Stimulated activated CD8-positive, alpha-beta memory T cell treated with anti-CD3 and anti-CD28 coated beads, Interleukin-15, amount 100 ng/mL, for 4 hours (primary cell): ENCODE measurements at regions not wholly inside any gene's neighbourhood (a gene's known extent, or its start where the extent isn't known, plus 50 kb on each side); places are given as distances from the start of the nearest gene placed in this dataset.
"Not testable (repeated sequence)": the region's sequence is repeated elsewhere in the genome, so short reads cannot be mapped to it uniquely, and the experiment has no call there.

Experiments used
- DNase-seq, 2 donors: peaks; one replicate each; pipeline ENCODE4 v3.0.0-alpha.2; 2020; ENCODE audit warnings: low read depth in 2 of 2

DNA sequence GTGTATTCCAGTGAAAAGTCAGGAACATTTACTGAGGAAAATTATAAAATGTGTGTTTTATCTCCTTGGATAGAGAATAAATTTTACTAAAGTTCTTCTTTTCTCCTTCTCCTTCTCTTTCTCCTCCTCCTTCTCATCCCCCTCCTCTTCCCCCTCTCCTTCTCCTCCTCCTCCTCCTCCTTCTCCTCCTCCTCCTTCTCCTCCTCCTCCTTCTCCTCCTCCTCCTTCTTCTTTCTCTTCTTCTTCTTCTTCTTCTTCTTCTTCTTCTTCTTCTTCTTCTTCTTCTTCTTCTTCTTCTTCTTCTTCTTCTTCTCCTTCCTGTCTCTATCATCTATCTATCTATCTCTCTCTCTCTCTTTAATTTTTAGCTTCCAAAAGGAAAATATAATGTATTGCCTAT, 337.1 kb upstream of the MAF start:
- not testable (repeated sequence) for DNase-seq

DNA sequence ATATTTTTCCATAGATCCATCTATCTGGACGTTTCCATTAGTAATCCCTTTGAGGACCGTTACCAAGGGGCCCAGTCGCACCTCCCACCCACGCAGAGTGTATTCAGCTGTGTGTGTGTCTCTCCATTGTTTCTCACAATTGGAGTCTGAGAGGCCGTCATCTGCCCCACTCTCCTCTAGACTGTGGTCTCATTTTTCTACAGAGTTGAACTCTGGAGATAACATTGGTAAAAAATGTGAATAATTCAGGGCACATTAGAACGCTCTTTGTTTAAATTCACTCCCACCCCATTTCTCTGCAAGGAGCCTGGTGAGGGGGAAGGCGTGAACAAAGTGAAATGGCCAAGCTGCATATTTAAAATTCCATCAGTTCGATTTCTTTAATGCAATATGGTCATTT, 333.1 kb upstream of the MAF start:
- no peak for DNase-seq

DNA sequence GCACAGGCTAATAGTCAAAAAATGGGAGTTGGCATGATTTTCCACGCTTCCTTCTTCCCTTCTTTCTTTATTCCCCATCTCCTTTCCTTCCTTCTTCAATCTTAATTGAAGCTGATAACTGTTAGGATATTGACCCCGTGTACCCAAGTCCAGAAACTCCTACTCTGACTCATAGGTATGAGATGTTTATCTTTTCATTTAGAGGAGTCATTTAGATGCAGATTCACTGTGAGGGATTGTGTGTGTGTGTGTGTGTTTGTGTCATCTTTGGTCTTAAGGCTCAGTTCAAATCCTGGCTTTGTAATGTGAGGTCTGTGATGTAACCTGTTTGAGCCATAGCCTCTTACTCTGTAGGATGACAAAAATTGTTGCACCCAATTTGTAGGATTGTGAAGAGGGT, 332.0 kb upstream of the MAF start:
- DNase-seq = no peak

DNA sequence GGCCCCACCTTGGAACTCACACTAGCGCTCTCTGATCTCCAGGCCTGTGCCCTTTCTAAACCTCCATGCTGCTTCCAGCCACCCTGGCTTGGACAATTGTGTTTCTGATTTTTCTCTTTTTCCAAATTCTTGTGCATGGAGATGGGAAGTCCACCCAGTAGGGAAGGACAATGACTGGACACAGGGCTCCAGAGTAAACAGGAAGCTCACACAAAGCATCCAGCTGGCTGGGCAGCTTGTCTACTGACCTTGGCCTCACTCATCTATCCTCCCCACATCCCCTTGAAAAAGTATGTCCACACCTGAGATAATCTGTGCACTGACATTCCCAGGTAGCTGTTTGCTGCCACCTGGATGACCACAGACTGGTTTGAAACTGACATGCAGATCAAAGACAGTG, 331.2 kb upstream of the MAF start:
- no peak for DNase-seq

DNA sequence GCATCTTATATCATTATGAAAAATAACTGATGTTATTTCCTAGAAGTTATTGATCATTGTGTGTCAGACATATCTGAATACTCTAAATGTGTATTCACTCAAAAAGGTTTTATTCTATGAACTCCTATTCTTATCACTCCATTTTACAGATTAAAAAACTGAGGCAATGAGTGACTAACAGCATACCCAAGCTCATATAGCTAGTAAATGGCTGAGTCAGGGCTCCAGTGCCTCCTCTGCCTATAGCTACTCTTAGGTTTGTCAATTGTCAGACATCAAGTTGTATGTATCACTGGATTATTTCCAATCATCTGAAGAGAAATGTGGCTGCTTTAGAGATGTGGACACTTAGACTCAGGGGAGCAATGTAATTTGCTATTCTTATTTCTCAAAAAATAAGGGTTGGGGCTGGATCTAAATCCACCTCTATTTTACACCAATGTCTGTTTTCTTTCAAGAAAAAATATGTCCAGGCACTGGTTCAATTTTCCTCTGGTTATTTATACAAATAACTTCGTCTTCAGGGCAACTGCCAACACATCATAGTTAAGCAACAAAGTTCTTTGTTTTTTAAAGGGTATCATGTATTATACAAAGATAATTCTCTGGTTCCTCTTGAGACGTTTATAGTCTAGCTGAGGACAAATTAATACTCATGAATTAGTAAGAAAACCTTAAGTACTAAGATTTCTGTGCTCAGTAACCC, 328.9 kb upstream of the MAF start:
- DNase-seq = no peak

DNA sequence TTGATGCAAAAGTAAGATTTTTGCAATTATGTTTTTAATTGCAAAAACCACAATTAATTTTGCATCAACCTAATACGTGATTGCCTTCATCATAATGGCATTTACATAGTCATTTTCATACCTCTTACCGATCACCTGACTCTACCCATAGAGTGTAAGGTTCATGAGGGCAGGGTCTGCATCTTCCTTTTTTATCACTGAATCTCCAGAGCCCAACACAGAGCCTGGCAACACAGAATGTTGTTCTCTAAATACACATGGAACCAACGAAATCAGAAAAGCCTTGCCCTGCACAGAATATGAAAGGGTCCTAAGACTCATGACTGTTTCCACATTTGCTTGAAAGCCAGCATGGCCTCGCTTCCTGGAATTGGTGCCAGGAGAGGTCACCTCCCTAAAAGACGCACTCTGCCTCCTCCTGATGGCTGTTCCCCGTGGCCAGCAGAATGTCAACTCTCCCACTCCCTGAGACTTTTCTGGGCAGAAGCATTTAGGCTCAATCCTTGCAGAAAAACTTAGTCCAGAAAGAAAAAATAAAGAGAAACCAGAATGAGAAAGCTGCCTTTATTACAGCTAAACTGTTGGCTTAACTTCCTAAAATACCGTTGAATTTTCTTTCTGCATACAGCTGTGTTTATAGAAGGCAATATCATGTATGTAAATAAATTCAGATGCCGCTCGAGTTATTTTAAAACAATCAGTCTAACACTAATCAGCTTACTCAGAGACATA, 327.8 kb upstream of the MAF start:
- no peak for DNase-seq

DNA sequence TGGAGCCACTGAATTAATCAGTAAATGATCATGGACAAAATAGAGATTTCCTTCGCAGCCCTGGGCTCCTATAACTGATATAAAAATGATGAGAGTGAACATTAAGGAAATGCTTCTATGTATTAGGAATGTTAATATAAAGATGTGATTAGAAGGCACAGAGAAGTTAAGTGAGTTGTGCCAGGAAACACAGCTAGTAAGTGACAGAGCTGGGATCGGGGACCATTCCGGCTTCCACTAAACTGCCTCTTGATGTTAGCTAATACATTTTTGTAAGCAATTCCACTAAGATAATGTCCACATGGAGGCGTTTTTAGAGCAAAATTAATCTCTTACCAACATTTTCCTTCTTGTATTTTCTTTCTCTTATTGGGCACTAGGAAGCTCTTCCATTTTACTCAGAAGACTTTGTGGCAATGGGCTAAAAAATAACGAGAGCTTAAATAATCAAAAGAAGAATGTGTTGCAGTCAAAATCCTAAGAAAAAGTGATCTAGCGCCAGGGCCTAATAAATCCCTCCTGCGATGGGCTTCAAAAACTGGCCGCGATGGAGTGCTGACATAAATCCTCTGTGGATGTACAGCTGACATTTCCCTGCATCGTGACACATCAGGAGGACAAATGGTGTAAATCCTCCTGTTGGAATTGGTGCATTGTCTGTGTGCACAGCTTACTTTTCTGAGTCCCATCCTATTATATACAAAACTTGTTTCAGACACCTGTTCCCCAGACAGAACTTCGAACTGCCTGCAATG, 326.1 kb upstream of the MAF start:
- DNase-seq = no peak

DNA sequence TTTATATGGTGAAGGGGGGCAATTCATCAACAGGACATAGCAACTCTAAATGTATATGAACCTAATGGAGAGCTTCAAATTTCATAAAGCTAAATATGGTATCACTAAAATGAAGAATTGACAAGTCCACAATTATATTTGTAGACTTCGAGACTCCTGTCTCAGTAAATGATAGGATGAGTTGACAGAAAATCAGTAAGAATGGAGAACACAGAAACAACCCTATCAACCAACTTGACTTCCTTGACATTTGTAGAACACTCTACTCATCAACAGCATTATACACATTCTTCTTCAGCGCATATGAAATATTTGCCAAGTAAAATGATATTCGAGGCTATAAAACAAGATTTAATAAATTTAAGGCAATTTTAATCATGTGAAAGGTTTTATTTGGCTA, 322.9 kb upstream of the MAF start:
- no peak for DNase-seq

DNA sequence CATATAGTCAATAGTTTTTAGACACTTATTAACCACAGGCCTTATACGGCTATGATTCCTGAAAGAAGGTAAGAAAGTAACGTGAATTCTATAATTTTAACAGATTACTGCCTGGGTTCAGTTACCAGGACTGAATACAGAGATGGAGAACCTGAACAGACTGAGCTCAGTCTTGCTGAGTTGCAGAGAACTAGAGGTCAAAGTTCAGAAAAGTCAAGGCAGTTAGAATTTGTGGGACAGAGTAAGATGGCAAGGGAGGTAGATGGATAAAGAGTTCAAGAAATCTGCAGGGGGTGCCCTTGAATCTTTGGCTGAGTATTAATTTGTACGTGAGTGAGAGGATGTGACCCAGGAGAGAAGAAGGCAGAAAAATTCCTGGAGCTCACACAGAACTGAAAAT, 320.1 kb upstream of the MAF start:
- no peak for DNase-seq

DNA sequence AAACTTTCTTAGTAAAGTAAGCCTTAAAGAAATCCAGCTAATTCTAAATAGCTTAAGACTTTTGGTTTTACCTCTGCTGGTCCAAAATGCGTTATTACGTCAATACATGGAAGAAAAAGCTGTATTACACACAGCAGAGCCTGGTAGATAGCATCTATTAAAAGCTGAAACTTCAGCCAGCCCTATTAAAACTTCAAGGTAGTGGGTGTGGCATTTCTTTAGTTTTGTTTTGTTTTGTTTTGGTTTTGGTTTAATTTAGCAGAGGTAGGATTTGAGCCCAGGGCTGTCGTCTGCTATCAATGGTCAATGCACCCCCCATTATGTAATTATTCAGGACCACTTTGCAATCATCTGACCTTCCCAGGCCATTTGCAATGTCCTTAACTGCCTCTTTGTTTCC, 318.4 kb upstream of the MAF start:
- no peak for DNase-seq

DNA sequence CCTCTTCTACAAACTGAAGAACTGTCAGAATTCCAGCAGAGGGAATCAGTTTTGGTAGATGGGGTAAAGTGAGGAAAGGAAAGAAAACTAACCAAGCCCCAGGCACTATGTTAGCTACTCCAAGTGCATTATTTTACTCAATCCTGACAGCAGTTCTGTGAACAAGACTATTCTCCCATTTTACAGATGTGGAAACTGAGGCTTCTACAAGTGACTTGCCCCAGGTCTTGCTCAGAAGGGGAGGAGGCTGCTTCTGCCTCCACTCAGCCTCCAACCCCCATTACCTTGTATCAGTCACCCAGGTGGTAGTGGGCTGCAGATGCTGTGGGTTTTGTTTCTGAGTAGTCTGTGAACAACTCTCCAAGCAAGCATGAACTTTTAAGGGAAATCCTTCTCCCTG, 315.2 kb upstream of the MAF start:
- DNase-seq = no peak

DNA sequence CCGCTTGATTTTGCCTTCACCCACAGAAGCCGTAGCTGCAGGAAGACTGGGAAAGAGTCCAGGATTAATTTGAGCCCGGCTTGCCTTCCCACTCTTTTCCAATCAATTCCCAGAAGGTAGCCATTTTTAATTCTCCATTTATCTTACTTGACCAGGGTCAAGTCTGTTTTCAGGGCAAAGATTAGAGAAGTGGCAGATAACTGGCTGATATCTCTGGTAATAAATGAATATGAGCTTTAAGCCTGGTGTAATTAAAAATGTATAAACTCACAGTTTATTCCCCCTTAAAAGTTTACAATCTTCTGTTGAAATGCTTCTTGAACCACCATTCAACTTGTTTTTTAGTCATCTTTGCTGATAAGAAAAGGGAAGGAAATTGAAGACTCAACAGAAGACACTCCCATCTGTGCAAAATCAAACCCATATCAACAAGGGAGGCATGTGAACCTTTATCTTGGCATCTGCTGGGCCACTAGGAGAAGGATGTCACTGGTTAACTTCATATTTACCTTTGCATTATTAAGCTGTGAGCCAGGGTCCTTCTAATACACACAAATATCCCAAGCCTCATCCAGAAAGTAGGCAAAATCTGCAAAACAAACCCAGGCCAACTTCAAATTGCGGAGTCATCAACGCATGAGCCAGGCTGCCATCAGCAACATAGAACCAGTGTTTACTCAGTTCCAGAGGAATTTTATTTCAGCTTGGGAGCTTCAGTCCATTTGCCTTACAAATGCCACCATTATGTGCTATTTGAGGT, 314.6 kb upstream of the MAF start:
- DNase-seq = no peak

DNA sequence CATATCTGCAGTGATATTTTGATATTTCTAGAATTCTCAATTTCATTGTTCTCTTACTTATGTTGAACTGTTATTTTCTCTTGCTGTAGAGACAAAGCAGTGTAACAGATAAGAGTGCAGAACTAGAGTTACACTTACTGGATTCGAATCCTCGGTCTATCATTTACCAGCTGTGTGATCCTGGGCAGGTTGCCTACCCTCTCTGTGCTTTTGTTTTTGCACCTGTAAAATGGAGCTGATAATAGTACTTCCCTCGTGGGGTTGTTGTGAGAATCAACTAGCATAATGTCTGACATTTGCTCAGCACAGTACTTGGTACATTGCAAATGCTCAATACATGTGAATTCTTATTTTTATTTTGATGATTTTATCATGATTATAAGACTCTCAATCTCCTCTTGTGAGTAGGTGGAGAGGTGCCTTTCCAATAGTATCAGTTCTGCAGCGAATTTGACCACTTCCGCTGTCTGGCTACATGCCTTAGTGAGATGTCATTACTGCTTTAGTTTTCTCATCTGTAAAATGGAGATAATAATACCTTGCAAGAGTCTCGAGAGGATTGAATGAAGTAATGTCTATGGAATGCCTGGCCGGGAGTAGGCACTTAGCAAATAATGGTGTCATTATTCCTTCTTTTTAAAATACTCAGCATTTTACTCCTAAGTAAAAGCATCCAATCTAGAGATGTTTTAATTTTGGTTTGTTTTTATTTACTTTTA, 312.2 kb upstream of the MAF start:
- DNase-seq = no peak

DNA sequence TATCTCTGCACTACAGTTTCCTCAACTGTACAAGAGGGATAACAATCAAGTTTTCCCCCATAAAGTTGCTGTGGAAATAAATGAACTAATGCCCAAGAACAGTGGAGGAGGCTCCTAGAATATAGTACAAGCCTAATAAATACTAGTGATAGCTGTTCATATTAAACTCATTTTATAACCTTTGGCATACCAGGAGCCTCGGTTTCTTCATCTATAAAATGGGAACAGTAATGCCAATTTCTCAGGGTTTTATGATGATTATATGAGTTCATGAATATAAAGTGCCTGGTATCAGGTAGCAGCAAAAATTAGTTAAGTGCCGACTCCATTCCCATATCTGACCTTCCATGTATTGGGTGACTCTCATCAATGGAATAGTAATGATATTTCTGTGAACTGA, 311.1 kb upstream of the MAF start:
- no peak for DNase-seq

DNA sequence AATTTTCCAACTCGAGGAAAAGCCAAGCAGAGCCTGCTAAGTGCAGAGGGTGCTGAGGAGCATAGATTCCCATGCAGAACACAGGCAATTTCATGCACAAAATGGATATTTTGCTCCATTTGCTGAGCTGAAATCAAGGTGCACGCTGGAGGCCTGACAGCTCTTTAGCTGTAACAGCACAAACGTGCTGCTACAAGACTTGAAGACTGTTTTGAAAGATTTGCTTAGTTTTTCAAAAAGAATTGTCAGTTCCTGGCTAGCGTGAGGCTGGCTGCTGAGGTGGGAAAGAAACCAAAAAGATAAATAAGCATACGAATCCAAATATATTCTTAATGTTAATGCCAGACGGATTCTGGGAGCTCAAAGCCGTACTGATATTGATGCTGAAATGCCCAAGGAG, 309.0 kb upstream of the MAF start:
- no peak for DNase-seq

DNA sequence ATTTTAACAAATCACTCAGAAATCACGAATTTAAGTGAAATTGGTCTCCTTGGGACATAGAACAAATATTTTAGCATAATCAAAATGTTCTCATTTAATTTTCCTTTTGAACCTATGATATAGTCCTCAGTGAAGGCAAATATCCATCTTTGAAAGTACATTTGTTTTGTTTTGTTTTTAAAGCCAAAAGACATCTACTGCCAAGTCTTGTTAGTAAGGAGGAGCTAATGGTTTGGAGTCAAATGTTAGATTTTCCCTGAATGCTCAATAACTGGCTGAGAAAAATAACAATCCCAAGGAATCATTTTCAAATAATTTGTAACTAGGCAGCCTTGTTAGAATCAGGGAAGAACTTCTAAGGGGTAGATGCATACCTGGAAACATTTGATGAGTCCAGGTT, 302.9 kb upstream of the MAF start:
- DNase-seq = no peak

DNA sequence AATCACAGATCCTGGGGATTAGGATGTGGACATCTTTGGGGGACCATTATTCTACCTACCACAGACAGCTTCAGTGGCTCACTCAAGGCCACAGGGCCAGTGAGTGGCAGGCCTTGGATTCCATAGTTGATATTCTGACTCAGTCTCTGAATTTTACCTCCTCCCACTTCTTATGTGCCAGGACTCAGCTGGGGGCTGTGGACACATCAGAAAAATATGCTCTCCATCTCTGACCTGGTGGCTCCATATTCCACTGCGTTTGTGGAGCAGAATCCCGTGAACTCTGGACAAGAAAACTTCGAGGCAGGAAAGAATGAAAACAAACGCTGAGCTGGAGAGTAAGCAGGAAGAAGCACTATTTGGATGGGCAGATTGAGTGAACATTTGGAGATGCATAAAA, 301.8 kb upstream of the MAF start:
- DNase-seq = no peak

DNA sequence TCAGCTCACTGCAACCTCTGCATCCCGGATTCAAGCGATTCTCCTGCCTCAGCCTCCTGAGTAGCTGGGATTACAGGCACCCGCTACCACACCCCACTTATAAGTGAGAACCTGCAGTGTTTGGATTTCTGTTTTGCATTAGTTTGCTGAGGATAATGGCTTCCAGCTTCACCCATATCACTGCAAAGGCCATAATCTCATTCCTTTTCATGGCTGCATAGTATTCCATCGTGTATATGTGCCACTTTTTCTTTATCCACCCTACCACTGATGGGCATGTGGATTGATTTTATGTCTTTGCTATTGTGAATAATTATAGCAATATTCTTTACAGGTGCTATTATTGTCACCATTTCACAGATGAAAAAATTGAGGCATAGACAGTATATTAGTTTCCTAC, 301.0 kb upstream of the MAF start:
- DNase-seq = no peak

DNA sequence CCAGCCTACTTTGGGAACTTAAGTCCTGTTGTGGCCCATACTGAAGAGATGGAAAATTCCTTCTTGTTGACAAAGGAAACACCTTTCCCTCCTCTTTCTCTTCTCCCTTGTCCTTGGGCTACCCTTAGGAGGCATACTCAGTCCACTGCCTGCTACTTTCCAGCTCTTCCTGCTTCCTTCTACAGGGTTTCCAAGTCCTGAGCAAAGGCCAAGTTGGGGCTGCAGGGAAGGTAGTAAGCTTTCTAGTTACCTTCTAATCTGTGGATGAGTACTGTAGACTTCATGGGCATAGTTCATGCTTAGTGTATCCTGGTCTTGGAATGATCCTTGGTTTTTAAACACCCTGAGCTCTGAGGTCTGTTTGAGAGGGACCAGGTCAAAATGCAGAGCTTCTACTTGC, 299.2 kb upstream of the MAF start:
- no peak for DNase-seq

DNA sequence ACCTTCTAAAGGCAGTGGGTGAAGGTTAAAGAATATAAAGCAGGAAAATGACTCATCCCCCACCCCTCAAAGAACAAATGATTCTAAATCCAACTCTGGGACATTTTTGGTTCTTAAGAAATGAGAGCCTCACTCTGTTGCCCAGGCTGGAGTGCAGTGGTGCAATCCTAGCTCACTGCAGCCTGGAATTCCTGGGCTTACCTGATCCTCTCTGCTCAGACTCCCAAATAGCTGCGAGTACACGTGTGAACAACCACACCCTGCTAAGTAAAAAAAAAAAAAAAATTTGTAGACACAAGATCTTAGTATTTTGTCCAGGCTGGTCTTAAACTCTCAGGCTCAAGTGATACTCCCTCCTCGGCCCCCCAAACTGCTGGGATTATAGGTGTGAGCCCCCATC, 298.8 kb upstream of the MAF start:
- DNase-seq = no peak

DNA sequence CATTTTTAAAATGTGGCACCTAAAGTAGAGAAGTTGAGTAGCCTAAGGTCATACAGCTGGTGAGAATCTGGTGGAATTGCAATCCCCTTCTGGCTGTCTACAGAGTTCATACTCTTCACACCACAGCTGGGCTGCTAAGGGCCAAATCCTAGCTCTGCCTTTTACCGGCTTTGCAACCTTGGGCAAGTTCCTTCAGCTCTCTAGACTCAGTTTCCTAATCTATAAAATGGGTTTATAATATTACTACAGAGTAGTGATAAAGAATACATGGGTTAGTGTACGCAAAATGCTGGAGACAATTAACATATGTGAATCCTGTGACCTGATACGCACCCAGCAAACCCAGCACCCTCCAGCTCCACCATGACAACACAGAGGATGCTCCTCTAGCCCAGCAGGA, 298.2 kb upstream of the MAF start:
- no peak for DNase-seq
